ENCODE measurements at regions not wholly inside any gene's neighbourhood (a gene's known extent, or its start where the extent isn't known, plus 50 kb on each side); places are given as distances from the start of the nearest gene placed in this dataset.
A peak's percentile ranks its signal among the peaks of the same experiment; 100 is the strongest.

GRCh38 chr7:121485467-121486243, 89.5 kb upstream of the FAM3C start:
- H3K4me3 ChIP-seq: no peak overlapping the region
- no peaks in the 10 kb centered on the region for H3K4me1 ChIP-seq (replicated peaks)
- WGBS: 47% methylated on average over 7 of the region's 7 CpGs
- TF ChIP-seq POLR2AphosphoS5 (IDR thresholded peaks at IDR 0.05) (no peak), CTCF (IDR thresholded peaks at IDR 0.05) (no peak), POLR2A (IDR thresholded peaks at IDR 0.05) (no peak)
- no peaks in the 10 kb centered on the region for H3K36me3 ChIP-seq
- no peaks in the 10 kb centered on the region for H3K27me3 ChIP-seq (replicated peaks; ENCODE audit: insufficient read depth)
- no peak overlapping the region for H3K27ac ChIP-seq
- no peaks in the 10 kb centered on the region for H3K9me3 ChIP-seq
- DNase-seq (ENCODE audit: low spot score): peak; percentile 19
- intact Hi-C loops (cut with DNase I): no loop called here

GRCh38 chr7:121484089-121484763, 88.1 kb upstream of the FAM3C start:
- TF ChIP-seq CTCF (IDR thresholded peaks at IDR 0.05) (no peak), POLR2A (IDR thresholded peaks at IDR 0.05) (no peak), POLR2AphosphoS5 (IDR thresholded peaks at IDR 0.05) (no peak)
- no peak for DNase-seq (ENCODE audit: low spot score)
- Histone ChIP-seq H3K36me3 (no peaks in the 10 kb centered on the region), H3K9me3 (no peaks in the 10 kb centered on the region), H3K27ac (no peak overlapping the region), H3K4me3 (no peak overlapping the region), H3K27me3 (replicated peaks; ENCODE audit: insufficient read depth) (no peaks in the 10 kb centered on the region), H3K4me1 (replicated peaks) (no peaks in the 10 kb centered on the region)
- 66% methylated on average over 2 of the region's 2 CpGs for WGBS
- intact Hi-C loops (cut with DNase I): no loop called here

- Histone ChIP-seq H3K9me3 (no peaks in the 10 kb centered on the region), H3K4me1 (replicated peaks) (no peaks in the 10 kb centered on the region), H3K4me3 (no peak overlapping the region), H3K27me3 (replicated peaks; ENCODE audit: insufficient read depth) (no peaks in the 10 kb centered on the region), H3K36me3 (no peaks in the 10 kb centered on the region), H3K27ac (no peak overlapping the region)
- intact Hi-C loops (cut with DNase I): no loop called here
- no peak for TF ChIP-seq CTCF (IDR thresholded peaks at IDR 0.05)
- 43% methylated on average over 6 of the region's 6 CpGs for WGBS
- no peak for DNase-seq (ENCODE audit: low spot score)
Measured at GRCh38 chr7:121480566-121481335, 84.6 kb upstream of the FAM3C start.

GRCh38 chr7:121480058-121480457, 84.0 kb upstream of the FAM3C start:
- WGBS: 23% methylated on average over 2 of the region's 2 CpGs
- intact Hi-C loops (cut with DNase I): no loop called here
- no peaks in the 10 kb centered on the region for H3K4me1 ChIP-seq (replicated peaks)
- no peaks in the 10 kb centered on the region for H3K36me3 ChIP-seq
- no peak overlapping the region for H3K27ac ChIP-seq
- H3K9me3 ChIP-seq: no peaks in the 10 kb centered on the region
- peak; percentile 13 for DNase-seq (ENCODE audit: low spot score)
- H3K4me3 ChIP-seq: no peak overlapping the region
- H3K27me3 ChIP-seq (replicated peaks; ENCODE audit: insufficient read depth): no peaks in the 10 kb centered on the region
- TF ChIP-seq POLR2AphosphoS5 (IDR thresholded peaks at IDR 0.05) (no peak), POLR2A (IDR thresholded peaks at IDR 0.05) (no peak), CTCF (IDR thresholded peaks at IDR 0.05) (no peak)
